Activated CD8-positive, alpha-beta memory T cell treated with anti-CD3 and anti-CD28 coated beads for 24 hours (primary cell): ENCODE measurements at regions not wholly inside any gene's neighbourhood (a gene's known extent, or its start where the extent isn't known, plus 50 kb on each side); places are given as distances from the start of the nearest gene placed in this dataset.

Source experiments
- DNase-seq: peaks from one replicate; pipeline ENCODE4 v3.0.0-alpha.2; 2020

- no peak for DNase-seq
These were observed 234.4 kb downstream of the BCL11A start for GRCh38 chr2:60319031-60319547.

- DNase-seq: no peak
These were observed 234.9 kb downstream of the BCL11A start for GRCh38 chr2:60318544-60318943.

DNA sequence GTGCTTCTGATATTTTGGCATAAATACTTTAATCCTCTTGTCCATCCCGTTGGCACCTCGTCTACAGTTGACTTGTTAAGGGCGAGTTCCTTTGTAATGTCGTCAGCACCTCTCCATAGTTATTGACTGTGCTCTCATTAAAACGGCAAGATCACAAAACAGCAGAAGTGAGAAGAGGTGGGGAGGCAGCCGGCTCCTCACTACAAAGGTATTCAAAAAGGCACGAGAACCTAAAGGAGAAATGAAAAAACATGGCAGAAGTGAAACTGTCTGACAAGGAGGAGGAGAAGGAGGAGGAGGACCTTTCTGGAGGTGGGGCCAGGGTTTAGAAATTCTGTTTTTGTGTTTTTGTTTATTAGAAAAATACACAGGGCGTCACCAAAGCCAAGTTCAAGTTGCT is 235.6 kb downstream of the BCL11A start:
- no peak for DNase-seq

DNA sequence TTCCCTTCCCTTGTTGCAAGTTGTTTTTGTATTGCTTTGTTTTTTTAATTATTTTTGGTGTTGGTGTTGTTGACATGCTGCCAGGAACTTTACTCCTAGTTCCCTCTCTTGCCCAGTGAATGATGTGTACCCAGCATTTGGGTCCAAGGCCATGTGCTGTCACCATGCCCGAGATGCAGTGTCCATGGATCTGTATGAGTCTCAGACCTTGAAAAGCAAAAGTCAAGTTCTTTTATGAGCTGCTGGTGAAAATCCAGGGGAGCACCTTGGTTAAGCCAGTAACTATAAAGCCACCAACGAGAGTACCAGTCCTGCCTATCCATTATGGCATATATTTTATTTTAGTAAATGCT is 236.4 kb downstream of the BCL11A start:
- no peak for DNase-seq

GRCh38 chr2:60316381-60317033 is 236.9 kb downstream of the BCL11A start:
- DNase-seq: no peak

DNA sequence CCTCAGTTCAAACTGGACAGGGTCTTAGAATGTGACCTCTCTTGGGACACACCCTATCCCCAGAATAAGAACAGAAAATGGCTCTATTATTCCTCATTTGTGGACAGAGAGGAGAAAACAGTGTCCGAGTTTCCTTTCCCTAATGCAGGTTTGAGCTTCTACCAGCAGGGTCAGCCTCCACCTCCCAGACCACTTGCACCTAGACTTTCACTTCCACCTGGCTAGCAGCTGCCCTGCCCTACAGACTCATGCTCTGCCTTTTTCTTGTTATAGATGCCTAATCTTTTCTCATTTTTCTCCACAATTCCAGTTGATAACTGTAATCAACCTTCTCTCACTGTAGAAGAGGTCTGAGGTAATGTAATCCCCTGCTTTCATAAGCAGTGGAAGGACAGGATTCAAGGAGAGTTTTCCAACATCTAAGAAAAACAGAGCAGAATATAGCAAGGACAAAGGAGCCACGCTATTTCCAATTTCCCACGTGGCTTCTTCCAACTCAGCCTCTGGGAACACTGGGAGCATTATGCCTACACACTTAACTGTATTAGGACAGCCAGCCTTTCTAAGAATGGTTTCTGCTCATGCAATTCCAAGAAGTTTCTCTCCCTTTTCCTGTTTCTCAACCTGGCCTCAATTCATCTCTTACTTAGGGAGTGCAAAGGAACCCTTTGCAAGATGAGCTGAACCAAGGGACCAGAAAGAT is 239.8 kb downstream of the BCL11A start:
- no peak for DNase-seq

GRCh38 chr2:60312618-60313017 is 240.8 kb downstream of the BCL11A start:
- DNase-seq: no peak

- no peak for DNase-seq
These were observed 241.9 kb downstream of the BCL11A start for GRCh38 chr2:60311524-60311923.

DNA sequence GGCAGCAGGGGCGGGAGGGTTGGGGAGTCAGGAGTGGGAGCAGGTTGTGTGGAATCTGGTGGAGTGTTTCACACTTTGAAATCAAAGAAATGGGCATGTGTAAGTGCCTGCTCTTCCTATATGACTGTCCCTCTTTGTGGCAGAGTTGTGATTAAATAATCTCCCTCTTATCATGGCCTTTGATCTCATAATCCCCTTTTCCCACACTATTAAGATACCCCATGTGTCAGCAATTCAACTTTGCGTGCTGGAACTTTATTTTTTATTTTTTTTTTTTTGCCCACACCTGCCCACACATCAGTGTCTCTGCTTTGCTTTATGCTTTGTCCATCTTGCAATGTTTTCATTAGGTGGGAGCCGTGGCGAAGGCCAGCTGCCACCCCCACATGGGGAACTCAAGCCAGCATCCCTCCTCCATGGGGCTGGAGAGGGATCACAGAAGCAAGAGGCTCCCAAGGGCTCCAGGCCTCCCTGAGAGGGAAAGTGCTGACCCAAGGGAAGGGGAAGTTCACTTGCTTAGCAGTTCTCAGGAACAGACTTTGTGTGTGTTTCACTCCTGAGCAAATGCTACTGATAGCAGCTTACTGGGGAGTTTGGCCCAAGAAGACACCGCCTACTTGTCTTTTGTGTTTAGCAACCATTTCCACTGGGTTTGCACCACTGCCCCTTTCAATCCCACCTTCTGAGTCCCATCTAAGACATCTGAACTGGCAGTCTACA is 243.4 kb downstream of the BCL11A start:
- no peak for DNase-seq

GRCh38 chr2:60309336-60309735 is 244.1 kb downstream of the BCL11A start:
- DNase-seq: no peak

DNA sequence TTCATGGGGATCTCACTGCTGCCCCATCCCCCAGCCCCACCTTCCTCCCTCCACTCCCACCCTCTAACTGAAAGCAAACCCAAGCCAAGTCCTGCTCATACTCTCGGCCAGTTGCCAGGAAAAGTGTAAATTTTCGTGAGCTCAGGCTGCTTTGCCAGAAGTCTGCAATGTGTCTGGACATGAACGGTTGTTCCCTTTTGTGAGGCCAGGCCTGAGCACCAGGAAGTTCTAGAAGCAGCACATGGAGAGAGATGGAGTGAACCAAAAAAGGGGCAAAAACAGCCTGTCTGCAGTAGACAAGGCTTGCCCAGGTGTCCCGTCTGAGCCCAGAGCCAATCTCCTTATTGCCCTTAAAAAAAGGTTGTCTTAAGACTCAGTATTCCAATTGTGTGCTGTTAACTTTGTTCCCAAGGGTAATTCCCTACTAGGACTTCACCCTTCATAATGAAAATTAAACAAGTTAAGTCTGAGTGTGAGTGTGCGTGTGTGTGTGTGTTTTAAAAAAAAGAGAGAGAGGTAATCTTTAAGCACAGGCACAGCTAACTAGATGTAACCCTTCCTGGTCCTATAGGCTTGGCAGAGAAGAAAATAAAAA is 247.1 kb downstream of the BCL11A start:
- no peak for DNase-seq

GRCh38 chr2:60303680-60304079 is 249.8 kb downstream of the BCL11A start:
- DNase-seq: no peak

GRCh38 chr2:60302377-60303126 is 250.9 kb downstream of the BCL11A start:
- DNase-seq: no peak

DNA sequence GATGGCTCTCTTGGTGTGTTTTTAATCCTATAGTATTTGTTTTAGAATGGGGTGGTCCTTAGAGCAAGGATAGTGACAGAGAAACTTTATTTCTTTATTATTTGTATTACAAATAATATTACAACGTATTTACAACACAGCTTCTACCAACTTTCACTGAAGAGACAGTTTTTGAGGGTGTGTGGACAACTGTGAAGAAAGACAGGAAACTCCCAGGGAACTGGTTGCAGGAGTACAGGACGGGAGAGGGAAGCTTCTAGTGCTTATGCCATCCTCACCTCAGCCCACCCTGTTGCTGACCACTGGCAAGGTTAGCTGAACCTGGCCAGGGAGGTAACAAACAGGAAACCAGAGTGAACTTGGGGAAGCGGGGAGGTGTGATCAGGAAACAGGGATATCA is 251.7 kb downstream of the BCL11A start:
- no peak for DNase-seq

- no peak for DNase-seq
These were observed 254.3 kb downstream of the BCL11A start for GRCh38 chr2:60299179-60299578.

GRCh38 chr2:60298006-60298696 is 255.3 kb downstream of the BCL11A start:
- DNase-seq: no peak

- DNase-seq: no peak
These were observed 256.0 kb downstream of the BCL11A start for GRCh38 chr2:60297296-60298005.

- DNase-seq: no peak
These were observed 257.1 kb downstream of the BCL11A start for GRCh38 chr2:60296219-60296955.

- no peak for DNase-seq
These were observed 257.9 kb downstream of the BCL11A start for GRCh38 chr2:60295636-60295962.

DNA sequence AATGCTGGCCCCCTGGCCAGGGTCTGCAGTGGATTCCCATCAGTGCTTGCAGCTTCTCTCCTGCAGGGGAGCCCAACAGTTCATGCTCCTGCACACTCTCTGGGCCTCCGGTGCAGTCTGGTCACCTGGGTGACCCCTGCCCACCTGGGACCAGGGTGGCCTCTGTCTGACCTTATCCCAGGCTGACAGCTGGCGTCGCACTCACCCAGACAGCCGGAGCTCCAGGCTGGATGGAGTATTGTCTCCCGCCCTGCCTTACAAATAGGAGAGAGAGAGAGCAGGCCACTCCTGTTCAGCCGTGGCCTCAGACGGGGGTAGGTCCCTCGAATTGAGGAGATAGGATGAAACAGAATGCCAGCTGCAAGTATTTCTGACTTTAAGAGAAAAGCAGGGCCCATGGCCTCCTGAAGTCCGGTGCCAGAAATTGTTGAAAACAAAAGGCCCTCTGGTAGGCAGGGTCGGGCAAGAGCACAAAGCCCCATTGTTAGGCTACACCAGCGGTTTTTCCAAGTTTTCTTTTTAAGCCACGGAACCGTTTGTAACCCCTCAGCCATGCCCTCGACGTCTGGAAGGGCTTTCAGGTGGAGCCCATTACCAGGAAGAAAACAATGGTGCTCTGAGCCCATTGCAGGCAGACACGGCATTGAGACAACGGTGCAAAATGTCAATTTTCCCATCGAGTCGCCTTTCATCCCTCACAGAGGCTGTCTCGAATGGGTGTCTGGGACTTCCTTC is 258.4 kb downstream of the BCL11A start:
- no peak for DNase-seq
